CD4-positive, alpha-beta T cell treated with Interleukin-2 at 100 ng/mL for 4 hours (primary cell): ENCODE measurements at regions not wholly inside any gene's neighbourhood (a gene's known extent, or its start where the extent isn't known, plus 50 kb on each side); places are given as distances from the start of the nearest gene placed in this dataset.

Source experiments
- DNase-seq: peaks from one replicate; pipeline ENCODE4 v3.0.0-alpha.2; 2020; ENCODE audit warnings: low spot score

DNA sequence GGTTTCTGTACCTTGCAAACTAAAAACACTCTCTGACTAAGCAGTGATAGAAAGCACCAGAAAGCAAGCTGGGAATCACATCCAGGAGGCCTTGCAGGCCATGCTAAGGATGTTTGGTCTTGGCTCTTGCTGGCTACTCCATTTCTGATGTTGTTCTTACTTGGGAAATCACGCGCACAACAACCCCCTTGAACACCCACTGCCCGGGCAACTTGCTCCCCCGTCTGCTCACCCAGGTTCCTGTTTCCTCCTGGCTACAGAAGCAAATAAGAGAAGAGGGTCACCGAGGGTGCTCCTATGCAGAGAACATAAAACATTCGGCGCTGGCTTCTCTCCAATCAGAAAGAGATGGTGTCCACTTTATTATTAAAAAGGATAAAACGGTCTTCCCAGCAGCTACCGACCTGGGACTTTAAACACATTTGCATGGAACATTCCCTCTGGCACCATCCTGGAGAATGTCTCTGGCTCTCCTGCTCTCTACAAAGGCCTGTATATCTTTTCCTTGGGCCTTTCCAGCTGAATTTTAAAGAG lies 271.2 kb upstream of the RPL38 start:
- DNase-seq: no peak

DNA sequence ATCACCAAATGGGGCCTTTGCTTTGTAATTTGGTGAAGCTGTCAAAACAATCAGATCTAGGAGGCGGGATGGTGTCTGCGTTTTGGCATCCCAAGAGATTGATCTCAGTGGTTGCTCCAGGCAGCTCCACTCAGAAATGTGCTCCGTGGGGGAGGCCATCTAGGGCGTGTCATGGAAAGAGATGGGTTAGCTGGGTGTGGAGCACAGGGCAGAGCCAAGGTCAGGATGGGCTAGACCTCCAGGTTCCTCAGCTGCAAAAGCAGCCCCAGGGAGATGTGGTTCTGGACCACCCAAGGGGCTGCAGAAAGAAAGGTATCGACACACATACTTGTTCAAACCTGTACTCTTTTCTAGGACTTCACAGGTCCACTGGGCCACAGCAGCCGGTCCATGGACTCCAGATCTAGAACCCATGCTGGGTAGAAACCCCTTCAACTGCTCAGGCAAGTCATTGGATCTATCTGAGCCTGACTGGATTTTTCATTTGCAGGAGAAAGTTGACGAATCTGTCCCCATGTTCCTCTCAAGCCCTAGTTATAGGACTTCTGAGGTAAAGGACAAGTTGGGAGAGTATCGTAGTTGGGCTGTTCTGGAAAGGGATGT lies 270.2 kb upstream of the RPL38 start:
- DNase-seq: no peak

DNA sequence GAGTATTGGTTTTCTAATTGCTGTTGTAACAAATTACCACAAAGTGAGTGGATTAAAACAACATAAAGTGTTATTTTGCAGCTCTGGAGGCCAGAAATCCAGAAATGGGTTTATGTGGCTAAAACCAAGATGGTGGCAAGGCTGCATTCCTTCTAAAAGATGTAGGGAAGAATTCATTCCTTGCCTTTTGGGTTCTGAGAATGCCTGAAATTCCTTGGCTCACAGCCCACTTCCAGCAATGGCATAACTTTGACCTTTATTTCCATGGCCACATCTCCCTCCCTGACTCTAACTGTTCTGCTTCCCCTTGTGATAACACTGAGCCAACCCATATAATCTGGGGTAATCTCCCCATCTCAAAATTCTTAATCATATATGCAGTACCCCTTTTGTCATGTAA lies 269.6 kb upstream of the RPL38 start:
- DNase-seq: no peak

GRCh38 chr17:73934696-73935095 lies 268.8 kb upstream of the RPL38 start:
- DNase-seq: no peak

DNA sequence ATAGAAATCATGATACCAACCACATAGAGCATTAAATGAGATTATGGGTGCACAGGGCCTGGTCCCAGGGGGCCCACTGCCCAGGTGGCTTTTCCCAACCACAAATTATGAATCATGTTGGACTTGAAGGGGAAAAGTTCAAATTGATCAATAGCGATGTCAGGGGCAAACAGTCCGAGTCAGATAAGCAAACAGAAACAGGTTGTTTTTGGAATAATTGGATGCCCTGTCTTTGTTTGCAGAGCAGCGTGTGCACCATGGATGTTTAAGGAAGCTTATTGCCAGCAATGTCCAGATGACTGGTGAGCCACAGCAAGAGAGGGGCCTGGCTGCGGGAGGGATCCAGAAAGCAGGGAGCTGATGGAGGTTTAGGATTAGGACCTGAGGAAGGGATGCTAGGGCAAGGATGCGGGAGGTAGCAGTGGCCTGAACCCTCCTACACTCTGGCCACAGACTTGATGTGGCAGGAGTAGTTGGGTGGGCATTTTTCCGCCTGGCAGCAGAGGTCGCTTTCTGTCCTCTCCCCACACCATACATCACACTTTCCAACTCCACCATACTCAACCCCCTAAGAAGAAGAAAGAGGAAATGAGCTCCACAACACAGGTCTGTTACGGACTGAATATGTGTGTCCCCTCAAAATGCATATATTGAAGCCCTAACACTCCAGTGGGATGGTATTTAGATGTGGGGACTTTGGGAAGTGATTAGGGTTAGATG lies 266.4 kb upstream of the RPL38 start:
- no peak for DNase-seq

DNA sequence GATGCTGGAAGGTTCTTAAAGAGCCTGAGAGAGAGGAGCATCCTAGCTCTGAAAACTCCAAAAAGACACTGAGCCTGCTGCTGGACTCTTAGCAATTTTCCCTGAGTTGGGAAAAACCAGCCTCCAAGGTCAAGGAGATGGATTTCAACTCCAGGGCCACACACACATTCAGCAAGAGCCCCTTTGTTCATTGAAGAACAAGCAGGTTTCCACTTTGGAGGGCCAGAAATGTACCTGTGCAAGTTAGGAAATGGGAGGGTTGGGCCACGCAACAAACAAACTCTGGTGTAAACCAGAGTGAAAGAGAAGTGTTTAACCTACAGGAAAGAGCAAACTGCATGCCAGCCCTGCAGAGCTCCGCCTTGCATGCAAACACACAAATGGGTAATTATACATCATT lies 264.8 kb upstream of the RPL38 start:
- no peak for DNase-seq

DNA sequence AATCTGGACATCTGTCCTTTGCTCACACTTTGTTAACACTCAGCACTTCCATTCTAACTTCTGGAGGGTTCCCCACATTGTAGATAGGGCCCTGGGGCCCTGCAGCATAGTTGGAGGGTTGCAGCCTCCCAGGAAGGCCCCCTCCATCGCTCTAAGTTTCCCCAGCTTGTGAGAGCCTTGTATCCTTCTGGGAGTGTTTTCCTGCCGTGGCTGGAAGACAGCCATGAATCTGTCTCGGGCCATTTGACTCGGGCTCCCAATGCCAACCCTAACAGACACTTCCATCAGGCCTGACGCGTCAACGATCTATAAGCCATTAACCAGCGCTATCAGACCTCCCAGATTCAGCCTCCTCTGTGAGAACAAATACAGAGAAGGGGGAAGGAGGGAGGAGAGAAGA lies 263.7 kb upstream of the RPL38 start:
- no peak for DNase-seq

GRCh38 chr17:73940511-73940910 lies 263.0 kb upstream of the RPL38 start:
- DNase-seq: no peak

GRCh38 chr17:73941919-73942530 lies 261.5 kb upstream of the RPL38 start:
- no peak for DNase-seq

- no peak for DNase-seq
Observed at GRCh38 chr17:73942703-73943415, 260.6 kb upstream of the RPL38 start.

GRCh38 chr17:73943416-73944110 lies 259.9 kb upstream of the RPL38 start:
- no peak for DNase-seq

- no peak for DNase-seq
Observed at GRCh38 chr17:73944366-73944765, 259.1 kb upstream of the RPL38 start.

GRCh38 chr17:73947281-73947965 lies 256.1 kb upstream of the RPL38 start:
- DNase-seq: no peak

- DNase-seq: no peak
Observed at GRCh38 chr17:73947966-73948355, 255.5 kb upstream of the RPL38 start.

GRCh38 chr17:73949903-73950592 lies 253.4 kb upstream of the RPL38 start:
- no peak for DNase-seq

GRCh38 chr17:73950593-73950914 lies 252.9 kb upstream of the RPL38 start:
- DNase-seq: no peak

DNA sequence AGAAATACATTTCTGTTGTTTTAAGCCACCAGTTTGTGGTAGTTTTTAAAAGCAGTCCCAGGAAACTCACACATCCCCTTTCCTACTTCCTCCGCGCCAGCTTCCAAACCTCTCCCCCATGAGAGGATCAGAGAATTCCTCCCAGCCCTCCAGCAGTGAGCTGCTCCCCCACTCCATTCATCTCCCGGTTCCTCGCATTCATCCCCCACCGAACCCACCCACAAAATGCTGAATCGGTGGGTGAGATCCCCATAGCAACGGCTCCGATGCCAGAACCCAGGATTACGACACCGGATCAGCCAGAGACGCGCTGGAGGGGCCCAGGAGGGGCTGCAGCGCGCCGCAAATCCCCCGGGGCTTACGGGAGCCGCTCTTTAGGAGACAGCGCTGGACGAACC lies 251.4 kb upstream of the RPL38 start:
- no peak for DNase-seq

- no peak for DNase-seq
Observed at GRCh38 chr17:73952480-73953205, 250.8 kb upstream of the RPL38 start.

GRCh38 chr17:73953206-73954033 lies 250.1 kb upstream of the RPL38 start:
- DNase-seq: no peak
